H1 (cell line): ENCODE measurements at regions not wholly inside any gene's neighbourhood (a gene's known extent, or its start where the extent isn't known, plus 50 kb on each side); places are given as distances from the start of the nearest gene placed in this dataset.

Source experiments
- CTCF ChIA-PET: fragments of 300-600 bp; sonication (Branson Sonifier 250); formaldehyde crosslinking; loops from one replicate; lab custom pipeline; 2021; ENCODE audit not compliant: partially characterized antibody; lab: Charles Lee
- POLR2A ChIA-PET: fragments of 300-600 bp; sonication (Branson Sonifier 250); formaldehyde crosslinking; loops from one replicate; lab custom pipeline; 2021; ENCODE audit warnings: inconsistent platforms; ENCODE audit not compliant: partially characterized antibody; lab: Charles Lee
- DNase-seq, 2 experiments: peaks; one replicate each; pipeline versions ENCODE4 v3.0.0 to v3.0.0-alpha.2; 2010 to 2022; ENCODE audit warnings: low spot score in 2 of 2, low read depth in 1 of 2, mixed read lengths in 1 of 2
- FAIRE-seq: peaks from 2 replicates; lab custom pipeline; 2011; peaks lifted over from hg19 to GRCh38; lab: Jason Lieb, UNC
- H2AFZ ChIP-seq: 2 replicates; pipeline ENCODE4 v1.8.1; 2012; ENCODE audit warnings: low read length, inconsistent platforms
- H2AK5ac ChIP-seq: 2 replicates; pipeline ENCODE4 v1.6.1; 2013; ENCODE audit warnings: low read depth, low read length
- H2BK120ac ChIP-seq: replicated peaks from 2 replicates; pipeline ENCODE3; 2013; ENCODE audit warnings: low read depth, low read length, inconsistent platforms
- H2BK12ac ChIP-seq: 2 replicates; pipeline ENCODE4 v1.6.1; 2013; ENCODE audit warnings: low read depth, low read length
- H2BK15ac ChIP-seq: 2 replicates; pipeline ENCODE4 v1.6.1; 2013; ENCODE audit warnings: low read length
- H2BK20ac ChIP-seq: 2 replicates; pipeline ENCODE4 v1.6.1; 2013; ENCODE audit warnings: low read length
- H2BK5ac ChIP-seq: 2 replicates; pipeline ENCODE4 v1.6.1; 2013; ENCODE audit warnings: low read depth, low read length
- H3K14ac ChIP-seq: 2 replicates; pipeline ENCODE4 v1.6.1; 2013; ENCODE audit warnings: inconsistent platforms; ENCODE audit not compliant: insufficient read length
- H3K18ac ChIP-seq: 2 replicates; pipeline ENCODE4 v1.6.1; 2013; ENCODE audit warnings: low read length; ENCODE audit errors: extremely low read depth
- H3K23ac ChIP-seq: 2 replicates; pipeline ENCODE4 v1.6.1; 2013; ENCODE audit warnings: inconsistent platforms; ENCODE audit not compliant: insufficient read length
- H3K23me2 ChIP-seq: 2 replicates; pipeline ENCODE4 v1.6.1; 2013; ENCODE audit warnings: low read depth, low read length
- H3K27ac ChIP-seq: 2 replicates; pipeline ENCODE4 v1.6.1; 2011; ENCODE audit warnings: low read depth, low read length, inconsistent platforms
- H3K27me3 ChIP-seq, 4 experiments: replicated peaks in 1 of 4; 1 replicate in 1 of 4; 2 replicates in 3 of 4; pipeline versions ENCODE4 v1.6.1 to v1.8.1; 2011 to 2013; ENCODE audit warnings: low read length in 3 of 4, mild to moderate bottlenecking in 3 of 4, inconsistent platforms in 2 of 4, mixed read lengths in 2 of 4, moderate library complexity in 1 of 4; ENCODE audit not compliant: control insufficient read depth in 3 of 4, insufficient read depth in 3 of 4; ENCODE audit errors: extremely low read depth in 1 of 4
- H3K36me3 ChIP-seq, 4 experiments: 2 replicates each; pipeline versions ENCODE4 v1.6.1 to v1.8.1; 2011 to 2013; ENCODE audit warnings: mild to moderate bottlenecking in 4 of 4, low read length in 3 of 4, moderate library complexity in 2 of 4, control low read depth in 1 of 4, inconsistent platforms in 1 of 4; ENCODE audit not compliant: insufficient read depth in 4 of 4, control insufficient read depth in 2 of 4
- H3K4ac ChIP-seq: replicated peaks from 2 replicates; pipeline ENCODE3; 2013; ENCODE audit warnings: low read length, low read depth, mixed read lengths, inconsistent platforms; ENCODE audit not compliant: insufficient read length
- H3K4me1 ChIP-seq, 4 experiments: replicated peaks in 1 of 4; 1 replicate in 1 of 4; 2 replicates in 3 of 4; pipeline versions ENCODE4 v1.6.1 to v1.8.1; 2011 to 2013; ENCODE audit warnings: low read length in 3 of 4, inconsistent platforms in 2 of 4, mixed read lengths in 1 of 4; ENCODE audit not compliant: insufficient read depth in 4 of 4, control insufficient read depth in 3 of 4
- H3K4me2 ChIP-seq, 2 experiments: 2 replicates each; pipeline versions ENCODE4 v1.6.1 to v1.8.1; 2011 to 2013; ENCODE audit warnings: low read depth in 2 of 2, low read length in 2 of 2, control low read depth in 1 of 2, inconsistent platforms in 1 of 2, mild to moderate bottlenecking in 1 of 2; ENCODE audit not compliant: insufficient read depth in 1 of 2
- H3K4me3 ChIP-seq, 4 experiments: fragments of 200-600, 300-600 bp in 1 of 4; sonication (generic), shearing (Covaris generic), sonication (Bioruptor Twin) in 1 of 4; 2 replicates each; pipeline versions ENCODE4 v1.5.1 to v1.8.1; 2011 to 2016; ENCODE audit warnings: low read length in 4 of 4, low read depth in 3 of 4, control low read depth in 2 of 4, inconsistent platforms in 2 of 4, mild to moderate bottlenecking in 2 of 4, mixed read lengths in 1 of 4, moderate library complexity in 1 of 4; ENCODE audit not compliant: insufficient read depth in 2 of 4; ENCODE audit errors: extremely low read depth in 1 of 4
- H3K56ac ChIP-seq: replicated peaks from 2 replicates; pipeline ENCODE3; 2013; ENCODE audit warnings: low read depth, mild to moderate bottlenecking, mixed read lengths, low read length, inconsistent platforms; ENCODE audit not compliant: insufficient read length
- H3K79me1 ChIP-seq: 2 replicates; pipeline ENCODE4 v1.6.1; 2013; ENCODE audit warnings: low read depth, low read length, control low read depth
- H3K79me2 ChIP-seq, 2 experiments: 2 replicates each; pipeline versions ENCODE4 v1.6.1 to v1.8.1; 2012 to 2013; ENCODE audit warnings: low read length in 2 of 2, mild to moderate bottlenecking in 2 of 2, inconsistent platforms in 1 of 2; ENCODE audit not compliant: insufficient read depth in 2 of 2, control insufficient read depth in 1 of 2
- H3K9ac ChIP-seq, 4 experiments: replicated peaks in 1 of 4; 1 replicate in 1 of 4; 2 replicates in 3 of 4; pipeline versions ENCODE4 v1.6.1 to v1.8.1; 2011 to 2013; ENCODE audit warnings: low read depth in 3 of 4, low read length in 3 of 4, control low read depth in 2 of 4, mild to moderate bottlenecking in 2 of 4, moderate library complexity in 2 of 4, inconsistent platforms in 1 of 4; ENCODE audit errors: extremely low read depth in 1 of 4
- H3K9me3 ChIP-seq, 2 experiments: 2 replicates each; pipeline versions ENCODE4 v1.6.1 to v1.8.1; 2012 to 2013; ENCODE audit warnings: mild to moderate bottlenecking in 2 of 2, moderate library complexity in 2 of 2, control low read depth in 1 of 2, inconsistent platforms in 1 of 2, low read depth in 1 of 2, low read length in 1 of 2, mixed read lengths in 1 of 2; ENCODE audit not compliant: insufficient read depth in 2 of 2
- H4K20me1 ChIP-seq, 2 experiments: replicated peaks in 1 of 2; 2 replicates each; pipeline versions ENCODE3 to v1.8.1; 2011 to 2013; ENCODE audit warnings: inconsistent platforms in 2 of 2, low read length in 2 of 2, mild to moderate bottlenecking in 1 of 2; ENCODE audit not compliant: insufficient read depth in 2 of 2, control insufficient read depth in 1 of 2
- H4K5ac ChIP-seq: 2 replicates; pipeline ENCODE4 v1.6.1; 2013; ENCODE audit warnings: low read length, low read depth, mixed read lengths, inconsistent platforms; ENCODE audit not compliant: insufficient read length
- H4K8ac ChIP-seq: 2 replicates; pipeline ENCODE4 v1.8.0; 2013; ENCODE audit warnings: mild to moderate bottlenecking, moderate library complexity, low read length, inconsistent platforms; ENCODE audit not compliant: insufficient read depth; ENCODE audit errors: extremely low read depth
- H4K91ac ChIP-seq: replicated peaks from 2 replicates; pipeline ENCODE3; 2013; ENCODE audit warnings: low read length, mixed read lengths, inconsistent platforms; ENCODE audit not compliant: insufficient read length
- ASH2L ChIP-seq: fragments of 200-600, 300-600 bp; sonication (generic); IDR thresholded peaks from one replicate; pipeline ENCODE4 v1.7.1; 2017; ENCODE audit warnings: low read length
- BACH1 ChIP-seq: IDR thresholded peaks from 2 replicates; pipeline ENCODE4 v1.6.1; 2012; ENCODE audit warnings: low read length, improper control_type of control experiment
- BRCA1 ChIP-seq: IDR thresholded peaks from 2 replicates; pipeline ENCODE4 v1.6.1; 2012; ENCODE audit warnings: low read depth, low read length, improper control_type of control experiment
- CHD2 ChIP-seq: IDR thresholded peaks from 2 replicates; pipeline ENCODE4 v1.6.1; 2012; ENCODE audit warnings: low read length, improper control_type of control experiment
- FOSL1 ChIP-seq: IDR thresholded peaks from 2 replicates; pipeline ENCODE4 v1.6.1; 2011; ENCODE audit warnings: mild to moderate bottlenecking, low read depth, low read length, moderate library complexity; ENCODE audit not compliant: insufficient read depth
- GTF2F1 ChIP-seq: IDR thresholded peaks from 2 replicates; pipeline ENCODE4 v1.6.1; 2012; ENCODE audit warnings: low read depth, low read length, improper control_type of control experiment, borderline replicate concordance
- MAX ChIP-seq: IDR thresholded peaks from 2 replicates; pipeline ENCODE4 v1.6.1; 2012; ENCODE audit warnings: inconsistent platforms
- PHF8 ChIP-seq: fragments of 200-600 bp; sonication (generic); conservative IDR thresholded peaks from 2 replicates; pipeline ENCODE4 v1.7.1; 2012; ENCODE audit warnings: low read depth, mild to moderate bottlenecking, inconsistent platforms, low read length, moderate library complexity
- RBBP5 ChIP-seq: IDR thresholded peaks from 2 replicates; pipeline ENCODE4 v1.7.1; 2012; ENCODE audit warnings: low read depth, mild to moderate bottlenecking, inconsistent platforms, low read length, moderate library complexity, borderline replicate concordance
- RFX5 ChIP-seq: IDR thresholded peaks from 2 replicates; pipeline ENCODE4 v1.6.1; 2011; ENCODE audit warnings: low read depth, low read length, improper control_type of control experiment, borderline replicate concordance
- SP1 ChIP-seq: IDR thresholded peaks from 2 replicates; pipeline ENCODE4 v1.6.1; 2011; ENCODE audit warnings: low read depth, low read length
- WGBS, 2 experiments: shearing (Covaris generic) in 1 of 2; methylation state at CpG; one replicate each; pipeline versions ENCODE4 v1.1.6 to v1.1.7; 2013 to 2015; ENCODE audit warnings: low lambda C conversion rate in 2 of 2, mixed read lengths in 2 of 2, inconsistent platforms in 1 of 2, low coverage in 1 of 2, missing lambda C conversion rate in 1 of 2; ENCODE audit not compliant: insufficient replicate concordance in 2 of 2, insufficient coverage in 1 of 2, insufficient read length in 1 of 2; ENCODE audit errors: extremely low coverage in 1 of 2, missing lambda C conversion rate in 1 of 2; 5-methylcytosine and 5-hydroxymethylcytosine counted together
- TF ChIP-seq, protein P1 (sequence below): IDR thresholded peaks from 2 replicates; pipeline ENCODE4 v1.6.1; 2011; ENCODE audit warnings: low read length, improper control_type of control experiment

GRCh38 chr22:44632541-44633396 lies 69.2 kb upstream of the PRR5 start:
- ChIA-PET CTCF (interaction anchor here (0.9 kb wide), 1 partner anchor 23 kb away, joined by 3 read pairs; no protein-coding TSS in a partner anchor), POLR2A (no interaction called here)
- H3K27ac ChIP-seq: no peak overlapping the region
- no peaks in the 10 kb centered on the region for H3K79me1 ChIP-seq
- FAIRE-seq (no peak), DNase-seq (no peak)
- no peak overlapping the region for H2BK5ac ChIP-seq
- no peak overlapping the region for H2BK12ac ChIP-seq
- no peak overlapping the region for H3K14ac ChIP-seq
- H2BK20ac ChIP-seq: no peak overlapping the region
- H3K27me3 ChIP-seq: peaks cover 13 to 31% (median 25%) of the 10 kb centered on the region in 4 experiments
- peaks cover 18% of the 10 kb centered on the region; the same call in 1 of the 2 replicates for H3K23me2 ChIP-seq
- 83% methylated on average over 7 of the region's 7 CpGs; no CpG with 5 or more reads in 1 of the 2 experiments for WGBS, 2 experiments
- H3K4me1 ChIP-seq: no peaks in the 10 kb centered on the region
- H3K9ac ChIP-seq: no peak overlapping the region
- no peak overlapping the region for H4K91ac ChIP-seq
- H2BK15ac ChIP-seq: no peak overlapping the region
- no peak overlapping the region for H3K4ac ChIP-seq
- H3K56ac ChIP-seq: no peak overlapping the region
- H2AK5ac ChIP-seq: no peak overlapping the region
- H4K5ac ChIP-seq: no peak overlapping the region
- H3K79me2 ChIP-seq: no peaks in the 10 kb centered on the region
- peaks cover 0 to 5% of the 10 kb centered on the region in 2 experiments for H4K20me1 ChIP-seq
- H3K4me2 ChIP-seq: no peak overlapping the region
- no peak overlapping the region for H3K18ac ChIP-seq
- no peak overlapping the region for H4K8ac ChIP-seq
- no peak overlapping the region for H3K23ac ChIP-seq
- no peaks in the 10 kb centered on the region for H3K36me3 ChIP-seq
- no peak overlapping the region for H2BK120ac ChIP-seq
- H3K9me3 ChIP-seq: no peaks in the 10 kb centered on the region
- H2AFZ ChIP-seq: no peak overlapping the region
- no peak overlapping the region for H3K4me3 ChIP-seq
- TF ChIP-seq BACH1 (no peak), FOSL1 (no peak), PHF8 (no peak), BRCA1 (no peak), GTF2F1 (no peak), SP1 (no peak), RBBP5 (no peak), CHD2 (no peak), ASH2L (no peak), MAX (no peak), RFX5 (no peak)
- TF ChIP-seq, protein P1, sequence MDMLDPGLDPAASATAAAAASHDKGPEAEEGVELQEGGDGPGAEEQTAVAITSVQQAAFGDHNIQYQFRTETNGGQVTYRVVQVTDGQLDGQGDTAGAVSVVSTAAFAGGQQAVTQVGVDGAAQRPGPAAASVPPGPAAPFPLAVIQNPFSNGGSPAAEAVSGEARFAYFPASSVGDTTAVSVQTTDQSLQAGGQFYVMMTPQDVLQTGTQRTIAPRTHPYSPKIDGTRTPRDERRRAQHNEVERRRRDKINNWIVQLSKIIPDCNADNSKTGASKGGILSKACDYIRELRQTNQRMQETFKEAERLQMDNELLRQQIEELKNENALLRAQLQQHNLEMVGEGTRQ: no peak
